DND-41 (cell line): ENCODE measurements at regions not wholly inside any gene's neighbourhood (a gene's known extent, or its start where the extent isn't known, plus 50 kb on each side); places are given as distances from the start of the nearest gene placed in this dataset.

Source experiments
- ATAC-seq: fragments of 200-7000 bp; cut with Tn5 transposase; 3 replicates; pipeline ENCODE4 v1.9.1; 2021; ENCODE audit warnings: low read depth; ENCODE audit not compliant: insufficient read depth
- DNase-seq: peaks from one replicate; pipeline ENCODE4 v3.0.0-alpha.2; 2020
- H2AFZ ChIP-seq: 2 replicates; pipeline ENCODE4 v1.6.0; 2012; ENCODE audit warnings: low read depth, low read length
- H3K27ac ChIP-seq: 2 replicates; pipeline ENCODE4 v1.5.1; 2012; ENCODE audit warnings: low read length, inconsistent platforms
- H3K27me3 ChIP-seq: fragments of 200-600 bp; sonication (generic); 2 replicates; pipeline ENCODE4 v1.6.0; 2012; ENCODE audit warnings: low read length, mild to moderate bottlenecking, inconsistent platforms; ENCODE audit not compliant: insufficient read depth, poor library complexity
- H3K36me3 ChIP-seq: 2 replicates; pipeline ENCODE4 v1.5.1; 2012; ENCODE audit warnings: low read length, inconsistent platforms; ENCODE audit not compliant: insufficient read depth
- H3K4me1 ChIP-seq: 2 replicates; pipeline ENCODE4 v1.5.1; 2012; ENCODE audit warnings: mild to moderate bottlenecking, low read length; ENCODE audit not compliant: insufficient read depth
- H3K4me2 ChIP-seq: 2 replicates; pipeline ENCODE4 v1.6.0; 2012; ENCODE audit warnings: mild to moderate bottlenecking, moderate library complexity, low read length, inconsistent platforms; ENCODE audit not compliant: insufficient read depth
- H3K4me3 ChIP-seq, 2 experiments: fragments of 200-600 bp in 1 of 2; shearing (Covaris generic) in 1 of 2; 2 replicates each; pipeline ENCODE4 v1.5.1; 2012 to 2016; ENCODE audit warnings: inconsistent platforms in 2 of 2, low read length in 2 of 2, mild to moderate bottlenecking in 2 of 2, low read depth in 1 of 2, moderate library complexity in 1 of 2
- H3K79me2 ChIP-seq: 2 replicates; pipeline ENCODE4 v1.6.0; 2012; ENCODE audit warnings: low read length, inconsistent platforms; ENCODE audit not compliant: insufficient read depth
- H3K9ac ChIP-seq: 2 replicates; pipeline ENCODE4 v1.6.0; 2012; ENCODE audit warnings: low read depth, mild to moderate bottlenecking, inconsistent platforms, low read length, moderate library complexity
- H3K9me3 ChIP-seq: 2 replicates; pipeline ENCODE4 v1.5.1; 2012; ENCODE audit warnings: low read length, moderate library complexity, mild to moderate bottlenecking, inconsistent platforms; ENCODE audit not compliant: insufficient read depth, severe bottlenecking
- H4K20me1 ChIP-seq: 2 replicates; pipeline ENCODE4 v1.6.0; 2012; ENCODE audit warnings: low read length; ENCODE audit not compliant: insufficient read depth
- EZH2 ChIP-seq: IDR thresholded peaks from 3 replicates; pipeline ENCODE4 v1.6.1; 2012; ENCODE audit warnings: borderline replicate concordance, low read depth, mild to moderate bottlenecking, moderate library complexity, low read length, inconsistent platforms; ENCODE audit not compliant: severe bottlenecking
- TF ChIP-seq, protein P1 (sequence below): IDR thresholded peaks from 2 replicates; pipeline ENCODE4 v1.5.1; 2012; ENCODE audit warnings: borderline replicate concordance, low read length, moderate library complexity, mild to moderate bottlenecking; ENCODE audit not compliant: poor library complexity, severe bottlenecking; ENCODE audit errors: extremely low read depth

DNA sequence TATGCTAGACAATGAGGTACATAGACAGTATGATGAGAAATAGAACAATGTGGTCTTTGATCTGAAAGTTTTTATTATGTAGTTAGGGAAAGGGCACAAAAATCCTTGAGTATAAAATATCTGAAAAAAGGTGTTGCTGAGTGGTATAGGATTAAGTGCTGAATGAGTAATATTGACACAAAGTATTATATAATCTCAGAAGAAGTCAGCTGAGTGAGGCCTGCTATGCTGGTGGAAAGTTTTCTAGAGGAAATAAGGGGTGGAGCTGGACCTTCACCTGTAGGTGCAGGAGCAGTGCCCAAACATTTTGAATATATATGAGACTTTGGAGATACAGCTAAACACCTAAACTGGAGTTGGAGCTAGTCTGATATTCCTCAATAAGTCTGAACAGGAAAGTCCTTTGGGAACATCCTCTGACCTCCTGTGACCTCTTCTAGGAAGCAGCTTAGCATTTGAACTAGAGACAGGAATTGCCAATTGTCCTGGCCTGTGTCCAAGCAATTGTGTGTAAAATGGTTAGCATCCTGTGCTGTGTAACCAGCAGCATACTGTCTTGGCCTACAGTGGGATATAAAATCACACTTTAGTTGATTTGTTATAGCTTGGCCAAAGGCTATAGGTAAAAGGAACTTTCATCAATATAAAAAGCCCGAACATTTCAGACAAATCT, 285.3 kb downstream of the ANKRD50 start:
- Histone ChIP-seq H3K27me3 (no peaks in the 10 kb centered on the region), H2AFZ (no peak overlapping the region), H3K36me3 (no peaks in the 10 kb centered on the region), H3K4me3 (no peak overlapping the region), H3K9ac (no peak overlapping the region), H3K4me1 (no peaks in the 10 kb centered on the region), H3K79me2 (no peaks in the 10 kb centered on the region), H3K9me3 (no peaks in the 10 kb centered on the region), H3K27ac (no peak overlapping the region), H3K4me2 (no peak overlapping the region), H4K20me1 (no peaks in the 10 kb centered on the region)
- DNase-seq: no peak
- no peak for ATAC-seq
- TF ChIP-seq, protein P1, sequence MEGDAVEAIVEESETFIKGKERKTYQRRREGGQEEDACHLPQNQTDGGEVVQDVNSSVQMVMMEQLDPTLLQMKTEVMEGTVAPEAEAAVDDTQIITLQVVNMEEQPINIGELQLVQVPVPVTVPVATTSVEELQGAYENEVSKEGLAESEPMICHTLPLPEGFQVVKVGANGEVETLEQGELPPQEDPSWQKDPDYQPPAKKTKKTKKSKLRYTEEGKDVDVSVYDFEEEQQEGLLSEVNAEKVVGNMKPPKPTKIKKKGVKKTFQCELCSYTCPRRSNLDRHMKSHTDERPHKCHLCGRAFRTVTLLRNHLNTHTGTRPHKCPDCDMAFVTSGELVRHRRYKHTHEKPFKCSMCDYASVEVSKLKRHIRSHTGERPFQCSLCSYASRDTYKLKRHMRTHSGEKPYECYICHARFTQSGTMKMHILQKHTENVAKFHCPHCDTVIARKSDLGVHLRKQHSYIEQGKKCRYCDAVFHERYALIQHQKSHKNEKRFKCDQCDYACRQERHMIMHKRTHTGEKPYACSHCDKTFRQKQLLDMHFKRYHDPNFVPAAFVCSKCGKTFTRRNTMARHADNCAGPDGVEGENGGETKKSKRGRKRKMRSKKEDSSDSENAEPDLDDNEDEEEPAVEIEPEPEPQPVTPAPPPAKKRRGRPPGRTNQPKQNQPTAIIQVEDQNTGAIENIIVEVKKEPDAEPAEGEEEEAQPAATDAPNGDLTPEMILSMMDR: no peak
- TF ChIP-seq EZH2: no peak

DNA sequence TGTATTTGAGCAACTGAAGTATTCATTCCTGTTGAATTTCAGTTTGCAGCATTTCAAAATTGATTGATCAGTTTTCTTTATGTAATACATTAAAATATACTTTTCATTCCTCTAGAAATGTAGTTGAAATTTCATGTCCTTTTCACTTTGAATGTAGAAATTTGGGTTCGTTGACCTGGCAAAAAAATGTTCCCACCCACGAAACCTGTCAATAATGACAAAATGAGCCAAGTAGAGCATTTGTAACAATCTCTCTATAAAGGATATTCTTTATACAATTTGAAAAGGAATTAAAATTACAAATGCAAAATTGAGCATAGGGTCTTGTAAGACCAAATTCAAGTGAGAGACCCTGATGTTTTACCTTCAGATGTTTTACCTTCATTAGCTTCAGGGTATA, 283.9 kb downstream of the ANKRD50 start:
- H2AFZ ChIP-seq: no peak overlapping the region
- H3K27me3 ChIP-seq: no peaks in the 10 kb centered on the region
- no peak for DNase-seq
- H3K9me3 ChIP-seq: no peaks in the 10 kb centered on the region
- no peak overlapping the region for H3K4me2 ChIP-seq
- H3K79me2 ChIP-seq: no peaks in the 10 kb centered on the region
- no peak overlapping the region for H3K27ac ChIP-seq
- H3K9ac ChIP-seq: no peak overlapping the region
- TF ChIP-seq, protein P1: no peak
- TF ChIP-seq EZH2: no peak
- H3K36me3 ChIP-seq: no peaks in the 10 kb centered on the region
- H3K4me3 ChIP-seq: no peak overlapping the region
- ATAC-seq: no peak
- no peaks in the 10 kb centered on the region for H3K4me1 ChIP-seq
- H4K20me1 ChIP-seq: no peaks in the 10 kb centered on the region

DNA sequence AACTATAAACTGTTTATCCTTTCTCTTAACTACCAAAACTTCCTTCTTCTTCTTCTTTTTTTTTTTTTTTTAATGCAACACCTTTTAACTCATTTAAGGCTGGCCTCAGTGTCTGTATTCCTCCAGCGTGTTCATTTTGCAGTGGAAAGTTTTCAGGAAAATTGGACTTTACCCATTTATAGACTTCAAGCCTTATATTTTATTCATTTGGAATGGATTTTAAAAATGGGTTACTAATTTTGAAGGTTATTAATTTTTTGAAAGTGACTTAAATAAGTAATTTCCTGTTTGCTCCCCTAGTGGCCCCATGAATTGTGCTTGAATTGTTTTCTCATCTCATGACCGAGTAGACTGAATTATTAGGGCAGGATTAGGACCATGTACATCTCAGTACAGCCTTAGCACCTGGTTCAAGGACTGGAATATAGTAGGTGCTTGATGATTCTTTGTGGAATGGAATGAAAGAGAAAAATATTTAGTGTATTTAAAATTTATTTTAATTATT, 282.7 kb downstream of the ANKRD50 start:
- H2AFZ ChIP-seq: no peak overlapping the region
- no peaks in the 10 kb centered on the region for H3K36me3 ChIP-seq
- TF ChIP-seq EZH2: no peak
- TF ChIP-seq, protein P1: no peak
- no peak overlapping the region for H3K4me2 ChIP-seq
- DNase-seq (no peak), ATAC-seq (no peak)
- H3K9ac ChIP-seq: no peak overlapping the region
- H3K27me3 ChIP-seq: no peaks in the 10 kb centered on the region
- no peak overlapping the region for H3K4me3 ChIP-seq
- no peaks in the 10 kb centered on the region for H3K79me2 ChIP-seq
- no peaks in the 10 kb centered on the region for H3K9me3 ChIP-seq
- no peaks in the 10 kb centered on the region for H3K4me1 ChIP-seq
- no peak overlapping the region for H3K27ac ChIP-seq
- H4K20me1 ChIP-seq: no peaks in the 10 kb centered on the region
